Pancreas (tissue), 10 donors: ENCODE measurements at regions not wholly inside any gene's neighbourhood (a gene's known extent, or its start where the extent isn't known, plus 50 kb on each side); places are given as distances from the start of the nearest gene placed in this dataset.

Experiments
- ATAC-seq, 4 donors: fragments of 200-7000 bp; cut with Tn5 transposase; one replicate each; pipeline versions ENCODE4 v1.8.0 to v1.9.1; 2020; ENCODE audit warnings: mild to moderate bottlenecking in 4 of 4, moderate library complexity in 4 of 4
- DNase-seq, 6 donors: peaks; one replicate each; pipeline ENCODE4 v3.0.0-alpha.2; 2020
- FAIRE-seq: peaks from 2 replicates; lab custom pipeline; 2012; peaks lifted over from hg19 to GRCh38; lab: Jason Lieb, UNC
- H3K27ac ChIP-seq, 4 donors: fragments of 200-600 bp; sonication (generic); 1 replicate in 3 of 4; 2 replicates in 1 of 4; pipeline versions ENCODE4 v1.5.0 to v1.8.0; 2020
- H3K27me3 ChIP-seq, 4 donors: fragments of 200-600 bp; one replicate each; pipeline ENCODE4 v1.8.0; 2021
- H3K36me3 ChIP-seq, 3 donors: fragments of 200-600 bp; sonication (generic) in 1 of 3; one replicate each; pipeline versions ENCODE4 v1.5.0 to v1.8.0; 2020 to 2021
- H3K4me1 ChIP-seq, 3 donors: fragments of 200-600 bp; one replicate each; pipeline ENCODE4 v1.8.0; 2021
- H3K4me3 ChIP-seq, 4 donors: fragments of 200-600 bp; sonication (generic) in 2 of 4; one replicate each; pipeline versions ENCODE4 v1.5.0 to v1.8.0; 2020 to 2021
- H3K9me3 ChIP-seq, 4 donors: fragments of 200-600 bp; one replicate each; pipeline ENCODE4 v1.8.0; 2021
- WGBS, 2 donors: extraction: QIAGEN DNeasy Blood & Tissue Kit; methylation state at CpG; one replicate each; pipeline ENCODE4 v1.1.7; 2013; 5-methylcytosine and 5-hydroxymethylcytosine counted together
- intact Hi-C, 3 donors: fragments of 100-400 bp; cut with DNase I; formaldehyde crosslinking; loops; one replicate each; pipeline versions ENCODE4 v1.11.1 to v1.14.2; 2022
- TF ChIP-seq, protein P1 (sequence below), 4 donors: fragments of 200-600 bp; sonication (generic) in 3 of 4; IDR thresholded peaks; one replicate each; pipeline versions ENCODE4 v1.5.0 to v1.8.0; 2021; ENCODE audit warnings: antibody characterized with exemption in 4 of 4
- donor health status: healthy with polysubstance abuse.
- donor health status: DM: no; HTN: no; CAD: no; lungs with moderate emphysema.
- donor health status: DM: no; HTN: no; CAD: no.
- donor health status: control.
- donor health status: control.
- donor health status: Bipolar disorder and iron deficiency.
- donor health status: DM: yes; HTN: yes; CAD: no.
- donor health status: DM: no; HTN: no; CAD: no.
- donor health status: DM: no; HTN: no; CAD: no.
- donor health status: DM: yes; HTN: yes; CAD: no.

DNA sequence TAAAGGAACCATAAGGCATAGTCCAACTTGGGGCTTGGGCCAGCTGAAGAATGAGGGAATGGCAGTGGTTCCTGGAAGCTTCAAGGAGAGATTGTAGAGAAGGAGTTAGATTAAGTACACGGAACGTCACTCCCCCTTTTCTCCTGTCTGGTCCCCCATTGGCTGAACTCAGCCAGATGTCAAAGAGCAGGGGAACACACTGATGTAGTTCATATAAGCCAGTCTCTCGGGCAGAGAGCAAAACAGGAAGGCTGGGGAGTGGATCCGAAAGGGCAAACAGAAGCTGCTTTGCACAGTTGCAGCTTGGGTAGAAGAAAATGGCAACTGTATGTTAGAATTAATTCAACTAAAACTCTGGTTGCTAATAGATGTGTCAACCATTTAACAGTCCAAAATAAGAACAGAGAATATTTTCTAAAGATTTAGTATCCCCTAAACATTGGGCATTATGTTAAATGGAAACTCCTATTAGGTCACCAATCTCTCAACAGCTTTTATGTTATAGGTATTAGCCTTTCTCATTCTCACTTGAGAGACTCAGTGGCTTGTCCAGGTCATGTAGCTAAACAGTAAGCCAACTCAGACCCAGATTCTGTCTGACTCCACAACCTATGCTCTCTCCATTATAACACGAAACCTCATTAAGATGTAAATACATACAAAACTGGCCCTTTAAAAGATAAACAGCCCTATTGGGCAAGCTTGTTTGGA is 600.7 kb upstream of the USP24 start:
- DNase-seq (no peak), ATAC-seq (no peak), FAIRE-seq (no peak)
- H3K27me3 ChIP-seq: no peaks in the 10 kb centered on the region
- H3K4me1 ChIP-seq: no peaks in the 10 kb centered on the region
- H3K36me3 ChIP-seq: no peaks in the 10 kb centered on the region
- no peak overlapping the region for H3K27ac ChIP-seq
- WGBS, 2 donors: 87 to 92% methylated on average over 5 of the region's 5 CpGs
- no peak overlapping the region for H3K4me3 ChIP-seq
- intact Hi-C loops: no loop called here
- H3K9me3 ChIP-seq: no peaks in the 10 kb centered on the region
- TF ChIP-seq, protein P1, sequence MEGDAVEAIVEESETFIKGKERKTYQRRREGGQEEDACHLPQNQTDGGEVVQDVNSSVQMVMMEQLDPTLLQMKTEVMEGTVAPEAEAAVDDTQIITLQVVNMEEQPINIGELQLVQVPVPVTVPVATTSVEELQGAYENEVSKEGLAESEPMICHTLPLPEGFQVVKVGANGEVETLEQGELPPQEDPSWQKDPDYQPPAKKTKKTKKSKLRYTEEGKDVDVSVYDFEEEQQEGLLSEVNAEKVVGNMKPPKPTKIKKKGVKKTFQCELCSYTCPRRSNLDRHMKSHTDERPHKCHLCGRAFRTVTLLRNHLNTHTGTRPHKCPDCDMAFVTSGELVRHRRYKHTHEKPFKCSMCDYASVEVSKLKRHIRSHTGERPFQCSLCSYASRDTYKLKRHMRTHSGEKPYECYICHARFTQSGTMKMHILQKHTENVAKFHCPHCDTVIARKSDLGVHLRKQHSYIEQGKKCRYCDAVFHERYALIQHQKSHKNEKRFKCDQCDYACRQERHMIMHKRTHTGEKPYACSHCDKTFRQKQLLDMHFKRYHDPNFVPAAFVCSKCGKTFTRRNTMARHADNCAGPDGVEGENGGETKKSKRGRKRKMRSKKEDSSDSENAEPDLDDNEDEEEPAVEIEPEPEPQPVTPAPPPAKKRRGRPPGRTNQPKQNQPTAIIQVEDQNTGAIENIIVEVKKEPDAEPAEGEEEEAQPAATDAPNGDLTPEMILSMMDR (IDR thresholded peaks at IDR 0.05): no peak

DNA sequence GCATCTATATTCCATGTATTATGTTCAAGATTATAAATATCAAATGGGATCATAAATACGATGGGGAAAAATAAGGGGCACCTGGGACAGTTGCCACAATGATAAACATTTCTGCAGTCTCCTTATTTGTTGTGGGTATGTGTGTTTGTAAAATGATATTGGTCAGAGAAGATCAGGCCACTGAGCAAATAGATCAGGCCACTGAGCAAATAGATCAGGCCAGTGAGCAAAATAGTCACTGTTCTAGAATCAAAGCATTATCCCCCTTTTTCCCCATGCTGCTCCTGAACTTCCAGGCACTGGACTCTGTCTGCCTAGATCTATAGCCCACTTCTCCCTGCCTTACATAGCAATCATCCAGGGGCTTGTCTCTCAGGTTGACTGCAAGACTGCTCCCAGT is 599.8 kb upstream of the USP24 start:
- 27 to 38% methylated on average over 1 of the region's 1 CpG for WGBS, 2 donors
- Histone ChIP-seq H3K36me3 (no peaks in the 10 kb centered on the region), H3K4me1 (no peaks in the 10 kb centered on the region), H3K27ac (no peak overlapping the region), H3K27me3 (no peaks in the 10 kb centered on the region), H3K9me3 (no peaks in the 10 kb centered on the region), H3K4me3 (no peak overlapping the region)
- no peak for ATAC-seq
- no peak for FAIRE-seq
- TF ChIP-seq, protein P1 (IDR thresholded peaks at IDR 0.05): no peak
- DNase-seq: no peak
- intact Hi-C loops: no loop called here

DNA sequence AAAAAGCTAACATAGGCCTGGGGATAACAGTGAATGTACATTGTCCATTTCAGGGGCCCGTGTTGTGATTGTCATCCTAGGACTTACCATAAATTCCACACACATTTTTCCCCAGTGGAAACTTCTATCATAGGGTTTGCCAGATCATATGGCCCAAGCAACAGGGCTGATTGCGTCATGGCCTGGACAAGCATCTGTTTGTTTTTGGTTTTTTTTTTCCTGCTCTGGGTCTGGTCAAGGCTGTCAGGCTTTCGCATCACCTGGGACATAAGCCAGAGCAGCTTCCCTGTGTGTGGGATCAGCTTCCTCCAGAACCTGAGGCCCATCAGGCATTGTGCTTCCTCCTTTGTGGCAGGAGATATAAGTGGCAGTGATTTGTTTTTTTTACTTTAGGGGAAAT is 598.5 kb upstream of the USP24 start:
- intact Hi-C loops: no loop called here
- H3K27ac ChIP-seq: no peak overlapping the region
- peak in 3 of 4 donors; percentile 30 to 48 (median 45) for ATAC-seq

DNA sequence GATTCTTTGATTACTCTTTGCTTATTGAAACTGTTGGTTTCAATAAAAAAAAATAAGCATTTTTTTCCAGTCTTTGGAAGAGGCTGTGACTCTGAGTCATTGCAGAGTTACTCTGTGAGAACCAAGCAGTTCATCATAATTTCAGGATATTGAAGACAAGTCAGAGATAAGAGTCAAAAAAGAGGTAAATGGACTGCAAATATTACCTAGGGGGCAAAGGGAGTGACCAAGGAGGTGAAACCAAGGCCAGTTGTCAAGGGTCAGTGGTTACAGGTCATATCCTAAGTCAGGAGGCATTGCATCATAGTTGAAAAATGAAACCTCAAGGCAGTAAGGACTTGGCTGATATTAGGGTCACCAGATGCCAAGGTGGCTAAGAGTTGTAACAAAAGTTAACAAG is 597.1 kb upstream of the USP24 start:
- H3K27ac ChIP-seq: no peak overlapping the region
- no peaks in the 10 kb centered on the region for H3K36me3 ChIP-seq
- intact Hi-C loops: no loop called here
- no peaks in the 10 kb centered on the region for H3K4me1 ChIP-seq
- no peaks in the 10 kb centered on the region for H3K9me3 ChIP-seq
- no peak overlapping the region for H3K4me3 ChIP-seq
- DNase-seq (no peak), ATAC-seq (no peak), FAIRE-seq (no peak)
- TF ChIP-seq, protein P1 (IDR thresholded peaks at IDR 0.05): no peak
- no peaks in the 10 kb centered on the region for H3K27me3 ChIP-seq

More for the DNA sequence above, 598.5 kb upstream of the USP24 start:
- 70 to 74% methylated on average over 3 of the region's 3 CpGs for WGBS, 2 donors
- Histone ChIP-seq H3K4me3 (no peak overlapping the region), H3K27me3 (no peaks in the 10 kb centered on the region), H3K9me3 (no peaks in the 10 kb centered on the region), H3K36me3 (no peaks in the 10 kb centered on the region), H3K4me1 (no peaks in the 10 kb centered on the region)
- TF ChIP-seq, protein P1 (IDR thresholded peaks at IDR 0.05): no peak
- FAIRE-seq (no peak), DNase-seq (peak in 2 of 6 donors; percentile 23 to 30)

DNA sequence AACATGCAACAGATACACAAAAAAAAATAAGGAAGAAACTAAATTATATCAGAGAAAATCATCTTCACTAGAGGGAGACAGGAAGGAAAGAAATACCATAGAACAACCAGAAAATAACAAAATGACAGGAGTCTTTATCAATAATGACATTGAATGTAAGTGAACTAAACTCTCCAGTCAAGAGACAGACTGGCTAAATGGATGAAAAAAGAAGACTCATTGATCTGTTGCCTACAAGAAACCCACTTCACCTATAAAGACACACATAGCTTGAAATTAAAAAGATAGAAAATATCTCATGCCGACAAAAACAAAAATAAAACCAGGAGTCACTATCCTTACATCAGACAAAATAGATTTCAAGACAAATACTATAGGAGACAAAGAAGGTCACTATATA is 593.1 kb upstream of the USP24 start:
- FAIRE-seq (no peak), ATAC-seq (no peak), DNase-seq (no peak)
- no peaks in the 10 kb centered on the region for H3K9me3 ChIP-seq
- H3K4me3 ChIP-seq: no peak overlapping the region
- WGBS, 2 donors: 95% methylated on average over 1 of the region's 1 CpG
- H3K36me3 ChIP-seq: no peaks in the 10 kb centered on the region
- no peaks in the 10 kb centered on the region for H3K4me1 ChIP-seq
- intact Hi-C loops: no loop called here
- H3K27me3 ChIP-seq: no peaks in the 10 kb centered on the region
- no peak overlapping the region for H3K27ac ChIP-seq
- TF ChIP-seq, protein P1 (IDR thresholded peaks at IDR 0.05): no peak
